Gastrocnemius medialis (tissue), 4 donors: ENCODE measurements at regions not wholly inside any gene's neighbourhood (a gene's known extent, or its start where the extent isn't known, plus 50 kb on each side); places are given as distances from the start of the nearest gene placed in this dataset.

Source experiments
- CTCF ChIP-seq, 5 experiments: fragments of 450-650 bp in 3 of 5; fragments of 200-600 bp in 2 of 5; sonication (generic) in 2 of 5; IDR thresholded peaks in 4 of 5; conservative IDR thresholded peaks in 1 of 5; 1 replicate in 4 of 5; 2 replicates in 1 of 5; pipeline ENCODE4 v1.5.1; 2016 to 2019; ENCODE audit warnings: antibody characterized with exemption in 5 of 5, mild to moderate bottlenecking in 3 of 5, moderate library complexity in 3 of 5
- POLR2A ChIP-seq, 2 donors: fragments of 450-650 bp; IDR thresholded peaks; one replicate each; pipeline ENCODE4 v1.6.1; 2017; ENCODE audit warnings: antibody characterized with exemption in 2 of 2, mild to moderate bottlenecking in 2 of 2, moderate library complexity in 2 of 2

DNA sequence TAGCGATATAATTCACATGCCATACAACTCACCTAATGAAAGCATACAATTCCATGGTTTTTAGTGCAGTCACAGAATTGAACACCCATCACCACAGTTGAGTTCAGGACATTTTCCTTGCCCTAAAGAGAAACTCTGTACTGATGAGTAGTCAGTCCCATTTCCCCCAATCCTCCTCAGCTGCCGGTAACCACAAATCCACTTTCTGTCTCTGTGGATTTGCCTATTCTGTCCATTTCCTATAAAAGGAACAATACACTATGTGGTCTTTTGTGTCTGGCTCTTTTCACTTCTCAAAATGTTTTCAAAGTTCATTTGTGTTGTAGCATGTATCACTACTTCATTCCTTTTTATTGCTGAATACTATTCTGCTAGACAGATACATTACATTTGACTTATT, 67.9 kb upstream of the TGM3 start:
- no peak for TF ChIP-seq CTCF (IDR thresholded peaks at IDR 0.05 in 4 of 5, conservative IDR thresholded peaks at IDR 0.05 in 1 of 5)
- TF ChIP-seq POLR2A (IDR thresholded peaks at IDR 0.05): no peak
